NT2/D1 (cell line): ENCODE measurements at regions not wholly inside any gene's neighbourhood (a gene's known extent, or its start where the extent isn't known, plus 50 kb on each side); places are given as distances from the start of the nearest gene placed in this dataset.

Source experiments
- SUZ12 ChIP-seq: IDR thresholded peaks from 2 replicates; pipeline ENCODE4 v1.6.1; 2011; ENCODE audit not compliant: insufficient read length, insufficient read depth; ENCODE audit errors: extremely low read depth
- ZNF274 ChIP-seq: IDR thresholded peaks from 2 replicates; pipeline ENCODE4 v1.6.1; 2011; ENCODE audit warnings: mild to moderate bottlenecking, low read depth, low read length

DNA sequence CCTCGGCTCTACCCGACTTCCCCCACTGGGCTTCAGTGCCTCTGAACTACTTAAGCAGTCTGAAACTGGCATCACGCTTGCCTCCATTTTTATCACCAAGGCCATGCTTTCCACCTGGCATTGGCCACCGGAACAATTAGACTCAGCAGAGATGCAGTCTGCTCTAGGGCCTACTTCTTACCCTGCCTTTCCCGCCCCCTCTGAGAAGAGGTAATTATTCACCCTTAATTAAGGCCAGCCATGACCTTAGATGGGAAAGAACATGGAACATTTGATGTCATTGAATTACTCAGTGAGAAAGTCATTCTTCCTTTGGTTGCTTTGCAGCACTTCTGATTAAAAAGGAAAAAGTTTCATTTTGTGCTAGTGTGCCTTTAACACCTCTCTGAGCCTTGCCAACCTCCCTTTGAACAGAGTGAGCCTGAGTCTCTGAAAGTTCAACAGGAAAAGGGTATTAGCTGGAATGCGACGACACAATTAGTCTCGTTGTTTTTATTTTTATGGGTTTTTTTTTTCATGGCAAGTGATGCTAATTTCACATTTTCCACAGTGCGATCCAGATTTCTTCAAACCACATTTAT is 60.9 kb upstream of the TNRC6A start:
- no peak for TF ChIP-seq SUZ12
- TF ChIP-seq ZNF274: no peak
